Caco-2 (cell line): ENCODE measurements at regions not wholly inside any gene's neighbourhood (a gene's known extent, or its start where the extent isn't known, plus 50 kb on each side); places are given as distances from the start of the nearest gene placed in this dataset.

Source experiments
- BruUV-seq: library from RNA; stranded (reverse); fragments of 400-500 nt; replicated peaks from 2 replicates; lab custom pipeline; 2021; lab: Mats Ljungman, UMichigan
- CTCF ChIA-PET: fragments of 300-600 bp; sonication (Branson Sonifier 250); formaldehyde crosslinking; loops from one replicate; lab custom pipeline; 2022; ENCODE audit warnings: antibody characterized with exemption; lab: Charles Lee
- POLR2A ChIA-PET: fragments of 300-600 bp; sonication (Branson Sonifier 250); formaldehyde crosslinking; loops from one replicate; lab custom pipeline; 2022; ENCODE audit warnings: antibody characterized with exemption; lab: Charles Lee
- DNase-seq, 2 experiments: peaks; one replicate each; pipeline versions ENCODE4 v3.0.0 to v3.0.0-alpha.2; 2020 to 2022
- H3K27me3 ChIP-seq: replicated peaks from 2 replicates; pipeline ENCODE4 v1.6.0; 2011; ENCODE audit warnings: low read length; ENCODE audit not compliant: control insufficient read depth, insufficient read depth
- H3K36me3 ChIP-seq: 2 replicates; pipeline ENCODE4 v1.5.1; 2011; ENCODE audit warnings: low read length; ENCODE audit not compliant: control insufficient read depth, insufficient read depth
- H3K4me1 ChIP-seq: fragments of 250-450 bp; sonication (Bioruptor Pico); 2 replicates; pipeline ENCODE4 v1.5.1; 2020; ENCODE audit warnings: mild to moderate bottlenecking
- H3K4me3 ChIP-seq: 2 replicates; pipeline ENCODE4 v1.5.1; 2011; ENCODE audit warnings: low read depth, mild to moderate bottlenecking, control low read depth, low read length
- H3K9me3 ChIP-seq: fragments of 250-450 bp; sonication (Bioruptor Pico); 2 replicates; pipeline ENCODE4 v1.5.1; 2020; ENCODE audit warnings: mild to moderate bottlenecking, moderate library complexity
- H3K27ac Mint-ChIP-seq: one replicate; pipeline ENCODE4 v1.8.0; 2022; ENCODE audit warnings: mixed read lengths; ENCODE audit not compliant: unreplicated experiment
- H3K27me3 Mint-ChIP-seq: one replicate; pipeline ENCODE4 v1.8.0; 2022; ENCODE audit warnings: mixed read lengths; ENCODE audit not compliant: insufficient read depth, unreplicated experiment
- H3K36me3 Mint-ChIP-seq: one replicate; pipeline ENCODE4 v1.8.0; 2022; ENCODE audit warnings: mild to moderate bottlenecking, mixed read lengths; ENCODE audit not compliant: insufficient read depth, unreplicated experiment
- H3K4me1 Mint-ChIP-seq: one replicate; pipeline ENCODE4 v1.8.0; 2022; ENCODE audit warnings: low read depth, mixed read lengths; ENCODE audit not compliant: unreplicated experiment
- H3K4me3 Mint-ChIP-seq: one replicate; pipeline ENCODE4 v1.8.0; 2022; ENCODE audit warnings: mild to moderate bottlenecking, moderate library complexity, mixed read lengths; ENCODE audit not compliant: unreplicated experiment
- H3K9me3 Mint-ChIP-seq: one replicate; pipeline ENCODE4 v1.8.0; 2022; ENCODE audit warnings: mixed read lengths; ENCODE audit not compliant: unreplicated experiment
- intact Hi-C: fragments of 100-400 bp; cut with micrococcal nuclease; formaldehyde crosslinking; loops from one replicate; pipeline ENCODE4 v1.10.0; 2022; ENCODE audit not compliant: unreplicated experiment
- TF ChIP-seq, protein P1 (sequence below), 2 experiments: fragments of 200-600 bp in 1 of 2; IDR thresholded peaks; 1 replicate in 1 of 2; 2 replicates in 1 of 2; pipeline versions ENCODE4 v1.5.1 to v1.8.0; 2011 to 2022; ENCODE audit warnings: antibody characterized with exemption in 1 of 2, control low read depth in 1 of 2, inconsistent platforms in 1 of 2, low read depth in 1 of 2, low read length in 1 of 2, mild to moderate bottlenecking in 1 of 2, moderate library complexity in 1 of 2; ENCODE audit not compliant: insufficient read depth in 1 of 2, severe bottlenecking in 1 of 2, unreplicated experiment in 1 of 2

DNA sequence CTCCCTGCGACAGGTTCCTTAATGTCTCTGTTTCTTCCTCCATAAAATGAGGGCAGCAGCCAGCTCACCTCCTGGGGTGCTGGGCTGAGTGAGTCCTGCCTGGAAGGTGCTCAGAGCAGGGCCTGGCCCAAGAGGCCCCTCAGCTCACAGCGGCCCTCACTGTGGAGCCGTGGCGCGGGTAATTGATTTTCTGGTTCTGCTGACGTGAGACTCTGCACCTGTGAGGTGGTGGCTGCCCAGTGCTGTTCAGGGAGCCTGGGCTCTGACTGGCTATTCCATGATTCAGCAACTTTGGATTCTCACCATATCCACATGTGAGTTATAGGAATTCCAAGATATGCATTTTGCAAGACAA is 266.6 kb downstream of the ADGRD1 start:
- H3K4me1 ChIP-seq: peaks cover 10% of the 10 kb centered on the region; the same call in 1 of the 2 replicates
- Mint-ChIP-seq H3K9me3 (no peaks in the 10 kb centered on the region), H3K36me3 (no peaks in the 10 kb centered on the region), H3K27me3 (no peaks in the 10 kb centered on the region), H3K4me1 (no peaks in the 10 kb centered on the region), H3K4me3 (no peak overlapping the region), H3K27ac (no peak overlapping the region)
- no TSS peak for BruUV-seq
- no peak overlapping the region for H3K4me3 ChIP-seq
- H3K36me3 ChIP-seq: no peaks in the 10 kb centered on the region
- H3K9me3 ChIP-seq: peaks cover 4% of the 10 kb centered on the region; the same call in 1 of the 2 replicates
- DNase-seq: peak in 1 of 2 experiments; percentile 8
- no peaks in the 10 kb centered on the region for H3K27me3 ChIP-seq
- intact Hi-C loops: no loop called here
- POLR2A ChIA-PET: no interaction called here
- TF ChIP-seq, protein P1, sequence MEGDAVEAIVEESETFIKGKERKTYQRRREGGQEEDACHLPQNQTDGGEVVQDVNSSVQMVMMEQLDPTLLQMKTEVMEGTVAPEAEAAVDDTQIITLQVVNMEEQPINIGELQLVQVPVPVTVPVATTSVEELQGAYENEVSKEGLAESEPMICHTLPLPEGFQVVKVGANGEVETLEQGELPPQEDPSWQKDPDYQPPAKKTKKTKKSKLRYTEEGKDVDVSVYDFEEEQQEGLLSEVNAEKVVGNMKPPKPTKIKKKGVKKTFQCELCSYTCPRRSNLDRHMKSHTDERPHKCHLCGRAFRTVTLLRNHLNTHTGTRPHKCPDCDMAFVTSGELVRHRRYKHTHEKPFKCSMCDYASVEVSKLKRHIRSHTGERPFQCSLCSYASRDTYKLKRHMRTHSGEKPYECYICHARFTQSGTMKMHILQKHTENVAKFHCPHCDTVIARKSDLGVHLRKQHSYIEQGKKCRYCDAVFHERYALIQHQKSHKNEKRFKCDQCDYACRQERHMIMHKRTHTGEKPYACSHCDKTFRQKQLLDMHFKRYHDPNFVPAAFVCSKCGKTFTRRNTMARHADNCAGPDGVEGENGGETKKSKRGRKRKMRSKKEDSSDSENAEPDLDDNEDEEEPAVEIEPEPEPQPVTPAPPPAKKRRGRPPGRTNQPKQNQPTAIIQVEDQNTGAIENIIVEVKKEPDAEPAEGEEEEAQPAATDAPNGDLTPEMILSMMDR (IDR thresholded peaks at IDR 0.05; ENCODE audit: insufficient read depth in 1 of 2, low read depth in 1 of 2, low read length in 1 of 2, severe bottlenecking in 1 of 2, unreplicated experiment in 1 of 2): no peak
- CTCF ChIA-PET: no interaction called here

DNA sequence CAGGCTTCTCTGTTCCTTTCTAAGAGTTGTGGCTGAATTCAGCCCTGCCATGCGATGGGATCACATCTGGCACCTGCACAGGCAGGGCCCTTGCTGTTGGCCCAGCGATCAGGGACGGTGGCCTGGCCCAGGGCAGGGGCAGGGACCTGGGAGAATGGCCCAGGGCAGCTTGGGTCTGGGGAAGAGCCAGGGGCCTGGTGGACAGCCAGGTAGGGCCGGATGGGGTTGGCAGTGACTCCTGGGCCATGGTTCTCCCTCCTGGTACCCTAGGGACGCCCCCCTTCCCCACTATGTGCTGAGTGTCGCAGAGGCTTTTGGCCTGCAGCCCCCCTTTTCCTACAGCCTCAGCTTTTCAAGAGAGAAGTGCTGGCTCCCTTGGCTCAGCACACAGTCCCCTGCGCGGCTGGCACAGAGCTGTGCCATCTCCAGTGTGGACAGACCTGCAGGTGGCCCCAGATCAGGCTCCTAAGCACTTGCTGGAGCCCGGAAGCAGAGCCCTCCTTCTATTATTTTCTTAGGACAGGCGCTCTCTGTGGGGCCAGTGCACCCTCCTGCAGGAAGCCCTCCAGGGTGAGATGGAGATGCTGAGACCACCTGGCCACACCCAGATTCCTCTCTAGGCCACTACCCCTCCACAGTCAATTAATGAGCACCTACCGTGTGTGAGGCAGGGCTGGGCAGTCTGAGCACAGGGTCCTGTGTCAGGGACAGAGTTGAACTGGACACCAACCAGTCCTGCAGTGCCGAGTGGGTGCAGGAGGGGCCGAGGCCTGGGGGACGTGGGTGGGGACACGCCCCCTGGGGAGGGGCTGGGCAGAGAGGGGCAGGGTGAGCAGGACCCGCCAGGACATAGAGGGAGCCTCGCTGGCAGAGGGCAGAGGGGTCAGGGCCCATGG is 267.6 kb downstream of the ADGRD1 start:
- H3K36me3 ChIP-seq: no peaks in the 10 kb centered on the region
- H3K4me1 ChIP-seq: peaks cover 10% of the 10 kb centered on the region; the same call in 1 of the 2 replicates
- Mint-ChIP-seq H3K4me1 (no peaks in the 10 kb centered on the region), H3K27me3 (no peaks in the 10 kb centered on the region), H3K9me3 (no peaks in the 10 kb centered on the region), H3K4me3 (no peak overlapping the region), H3K27ac (no peak overlapping the region), H3K36me3 (no peaks in the 10 kb centered on the region)
- no peaks in the 10 kb centered on the region for H3K27me3 ChIP-seq
- peaks cover 4% of the 10 kb centered on the region; the same call in 1 of the 2 replicates for H3K9me3 ChIP-seq
- H3K4me3 ChIP-seq: no peak overlapping the region
- POLR2A ChIA-PET: no interaction called here
- no TSS peak for BruUV-seq
- CTCF ChIA-PET: no interaction called here
- intact Hi-C loops: no loop called here
- TF ChIP-seq, protein P1 (IDR thresholded peaks at IDR 0.05; ENCODE audit: insufficient read depth in 1 of 2, low read depth in 1 of 2, low read length in 1 of 2, severe bottlenecking in 1 of 2, unreplicated experiment in 1 of 2): no peak
- DNase-seq: no peak

- Histone ChIP-seq H3K4me3 (no peak overlapping the region), H3K36me3 (no peaks in the 10 kb centered on the region), H3K27me3 (no peaks in the 10 kb centered on the region), H3K4me1 (peaks cover 10% of the 10 kb centered on the region; the same call in 1 of the 2 replicates), H3K9me3 (peaks cover 4% of the 10 kb centered on the region; the same call in 1 of the 2 replicates)
- no peaks in the 10 kb centered on the region for H3K9me3 Mint-ChIP-seq
- intact Hi-C loops: no loop called here
- no peak overlapping the region for H3K4me3 Mint-ChIP-seq
- no peak for DNase-seq
- BruUV-seq: no TSS peak
- no peaks in the 10 kb centered on the region for H3K36me3 Mint-ChIP-seq
- H3K4me1 Mint-ChIP-seq: no peaks in the 10 kb centered on the region
- H3K27me3 Mint-ChIP-seq: no peaks in the 10 kb centered on the region
- POLR2A ChIA-PET: no interaction called here
- TF ChIP-seq, protein P1 (IDR thresholded peaks at IDR 0.05; ENCODE audit: insufficient read depth in 1 of 2, low read depth in 1 of 2, low read length in 1 of 2, severe bottlenecking in 1 of 2, unreplicated experiment in 1 of 2): no peak
- CTCF ChIA-PET: no interaction called here
- no peak overlapping the region for H3K27ac Mint-ChIP-seq
Observed at GRCh38 chr12:131221957-131222328, 268.2 kb downstream of the ADGRD1 start.
